ENCODE measurements at regions not wholly inside any gene's neighbourhood (a gene's known extent, or its start where the extent isn't known, plus 50 kb on each side); places are given as distances from the start of the nearest gene placed in this dataset.

DNA sequence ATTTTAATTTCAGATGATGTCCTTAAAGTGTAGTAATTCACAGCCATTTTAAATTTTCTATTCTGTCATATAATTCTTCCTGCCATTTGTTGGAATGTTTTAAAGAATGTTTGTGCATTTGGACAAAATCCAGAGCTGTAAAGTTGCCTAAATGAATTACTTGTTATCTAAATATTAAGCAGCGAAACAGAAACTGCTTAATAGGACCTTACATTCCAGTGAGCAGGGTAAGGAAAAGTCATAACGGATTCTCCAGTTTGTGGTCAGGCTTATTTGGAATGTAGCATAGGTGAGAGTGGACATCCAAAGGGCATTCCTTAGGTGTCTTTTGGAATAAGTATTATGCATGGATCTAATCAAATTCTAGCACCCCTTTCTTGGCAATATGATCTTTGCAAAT is 410.4 kb upstream of the PTPRD start:
- intact Hi-C loops (cut with micrococcal nuclease): no loop called here

DNA sequence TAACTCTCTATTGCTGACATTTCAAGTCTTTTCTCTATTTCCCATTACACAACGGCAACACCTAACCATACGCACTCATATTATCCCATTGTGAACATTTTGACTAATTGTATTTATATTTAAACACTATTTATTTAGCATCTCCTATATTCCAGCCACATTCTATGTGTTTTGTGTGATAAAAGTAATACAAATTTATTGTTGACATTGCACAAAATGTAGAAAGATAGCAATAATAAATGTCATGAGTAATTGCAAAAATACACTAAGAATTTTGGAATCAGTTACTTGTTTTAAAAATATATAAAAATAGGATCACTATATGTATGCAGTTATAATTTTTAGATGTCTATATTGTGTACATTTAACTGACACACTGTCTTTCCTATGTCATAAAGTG is 413.0 kb upstream of the PTPRD start:
- TF ChIP-seq, protein P1, sequence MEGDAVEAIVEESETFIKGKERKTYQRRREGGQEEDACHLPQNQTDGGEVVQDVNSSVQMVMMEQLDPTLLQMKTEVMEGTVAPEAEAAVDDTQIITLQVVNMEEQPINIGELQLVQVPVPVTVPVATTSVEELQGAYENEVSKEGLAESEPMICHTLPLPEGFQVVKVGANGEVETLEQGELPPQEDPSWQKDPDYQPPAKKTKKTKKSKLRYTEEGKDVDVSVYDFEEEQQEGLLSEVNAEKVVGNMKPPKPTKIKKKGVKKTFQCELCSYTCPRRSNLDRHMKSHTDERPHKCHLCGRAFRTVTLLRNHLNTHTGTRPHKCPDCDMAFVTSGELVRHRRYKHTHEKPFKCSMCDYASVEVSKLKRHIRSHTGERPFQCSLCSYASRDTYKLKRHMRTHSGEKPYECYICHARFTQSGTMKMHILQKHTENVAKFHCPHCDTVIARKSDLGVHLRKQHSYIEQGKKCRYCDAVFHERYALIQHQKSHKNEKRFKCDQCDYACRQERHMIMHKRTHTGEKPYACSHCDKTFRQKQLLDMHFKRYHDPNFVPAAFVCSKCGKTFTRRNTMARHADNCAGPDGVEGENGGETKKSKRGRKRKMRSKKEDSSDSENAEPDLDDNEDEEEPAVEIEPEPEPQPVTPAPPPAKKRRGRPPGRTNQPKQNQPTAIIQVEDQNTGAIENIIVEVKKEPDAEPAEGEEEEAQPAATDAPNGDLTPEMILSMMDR (IDR thresholded peaks at IDR 0.05): no peak
- Mint-ChIP-seq H3K27ac (no peak overlapping the region), H3K27me3 (ENCODE audit: low read depth in 2 of 2) (no peaks in the 10 kb centered on the region), H3K9me3 (peaks cover 15 to 19% of the 10 kb centered on the region in 2 donors), H3K4me3 (no peak overlapping the region), H3K4me1 (no peaks in the 10 kb centered on the region), H3K36me3 (peaks cover 7% of the 10 kb centered on the region)
- peaks cover 6% of the 10 kb centered on the region for H3K9me3 ChIP-seq (ENCODE audit: control insufficient read depth, insufficient read depth, low read length)
- no peaks in the 10 kb centered on the region for H3K4me1 ChIP-seq (ENCODE audit: control insufficient read depth, insufficient read depth, low read length)
- no peak for DNase-seq
- ATAC-seq: no peak
- H3K36me3 ChIP-seq (ENCODE audit: control insufficient read depth, insufficient read depth, low read length): no peaks in the 10 kb centered on the region
- no CpG with 5 or more reads among the region's 2 CpGs for WGBS (ENCODE audit: insufficient coverage)
- H3K4me3 ChIP-seq (ENCODE audit: low read length): no peak overlapping the region
- no peak overlapping the region for H3K27ac ChIP-seq (ENCODE audit: low read length)
- intact Hi-C loops (cut with micrococcal nuclease): no loop called here
- no peaks in the 10 kb centered on the region for H3K27me3 ChIP-seq (ENCODE audit: control insufficient read depth, insufficient read depth, low read length)

More for the DNA sequence above, 410.4 kb upstream of the PTPRD start:
- Mint-ChIP-seq H3K9me3 (peaks cover 13 to 24% of the 10 kb centered on the region in 2 donors), H3K4me3 (no peak overlapping the region), H3K27me3 (ENCODE audit: low read depth in 2 of 2) (no peaks in the 10 kb centered on the region), H3K27ac (no peak overlapping the region), H3K36me3 (peaks cover 17% of the 10 kb centered on the region), H3K4me1 (no peaks in the 10 kb centered on the region)
- Histone ChIP-seq H3K27ac (ENCODE audit: low read length) (no peak overlapping the region), H3K9me3 (ENCODE audit: control insufficient read depth, insufficient read depth, low read length) (peaks cover 6% of the 10 kb centered on the region), H3K4me1 (ENCODE audit: control insufficient read depth, insufficient read depth, low read length) (no peaks in the 10 kb centered on the region), H3K27me3 (ENCODE audit: control insufficient read depth, insufficient read depth, low read length) (no peaks in the 10 kb centered on the region), H3K4me3 (ENCODE audit: low read length) (no peak overlapping the region), H3K36me3 (ENCODE audit: control insufficient read depth, insufficient read depth, low read length) (no peaks in the 10 kb centered on the region)
- ATAC-seq (no peak), DNase-seq (no peak)
- TF ChIP-seq, protein P1 (IDR thresholded peaks at IDR 0.05): no peak
- WGBS (ENCODE audit: insufficient coverage): 95% methylated on average over 2 of the region's 2 CpGs

DNA sequence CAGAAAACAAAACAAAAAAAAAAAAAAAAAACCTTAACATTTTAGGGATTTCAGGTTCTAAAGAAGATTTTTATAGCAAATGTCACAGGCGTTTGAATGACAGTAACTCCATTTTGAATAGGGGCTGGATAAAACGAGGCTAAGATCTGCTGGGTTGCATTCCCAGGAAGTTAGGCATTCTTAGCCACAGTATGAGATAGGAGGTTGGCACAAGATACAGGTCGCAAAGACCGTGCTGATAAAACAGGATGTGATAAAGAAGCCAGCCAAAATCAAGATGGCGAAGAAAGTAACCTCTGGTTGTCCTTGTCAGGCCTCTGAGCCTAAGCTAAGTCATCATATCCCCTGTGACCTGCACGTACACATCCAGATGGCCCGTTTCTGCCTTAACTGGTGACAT is 425.6 kb upstream of the PTPRD start:
- WGBS (ENCODE audit: insufficient coverage): 71% methylated on average over 7 of the region's 7 CpGs

DNA sequence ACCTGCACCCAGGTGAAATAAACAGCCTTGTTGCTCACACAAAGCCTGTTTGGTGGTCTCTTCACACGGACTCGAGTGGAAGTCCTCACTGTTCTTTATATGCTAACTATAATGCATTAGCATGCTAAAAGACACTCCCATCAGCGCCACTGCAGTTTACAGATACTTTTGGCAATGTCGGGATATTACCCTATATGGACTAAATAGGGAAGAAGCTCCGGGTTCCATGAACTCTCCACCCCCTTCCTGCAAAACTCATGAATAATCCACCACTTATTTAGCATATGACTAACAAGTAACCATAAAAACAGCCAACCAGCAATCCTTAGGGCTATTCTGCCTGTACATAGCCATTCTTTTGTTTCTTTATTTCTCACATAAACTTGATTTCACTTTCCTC is 426.2 kb upstream of the PTPRD start:
- Mint-ChIP-seq H3K36me3 (peaks cover 14% of the 10 kb centered on the region), H3K27me3 (ENCODE audit: low read depth in 2 of 2) (no peaks in the 10 kb centered on the region), H3K27ac (no peak overlapping the region), H3K4me3 (no peak overlapping the region), H3K9me3 (peaks cover 5 to 29% of the 10 kb centered on the region in 2 donors), H3K4me1 (no peaks in the 10 kb centered on the region)
- intact Hi-C loops (cut with micrococcal nuclease): no loop called here
- Histone ChIP-seq H3K4me3 (ENCODE audit: low read length) (no peak overlapping the region), H3K36me3 (ENCODE audit: control insufficient read depth, insufficient read depth, low read length) (no peaks in the 10 kb centered on the region), H3K4me1 (ENCODE audit: control insufficient read depth, insufficient read depth, low read length) (no peaks in the 10 kb centered on the region), H3K27me3 (ENCODE audit: control insufficient read depth, insufficient read depth, low read length) (no peaks in the 10 kb centered on the region), H3K9me3 (ENCODE audit: control insufficient read depth, insufficient read depth, low read length) (no peaks in the 10 kb centered on the region), H3K27ac (ENCODE audit: low read length) (no peak overlapping the region)
- 87% methylated on average over 5 of the region's 5 CpGs for WGBS (ENCODE audit: insufficient coverage)
- TF ChIP-seq, protein P1 (IDR thresholded peaks at IDR 0.05): no peak
- DNase-seq (no peak), ATAC-seq (no peak)

More for the DNA sequence above, 425.6 kb upstream of the PTPRD start:
- TF ChIP-seq, protein P1 (IDR thresholded peaks at IDR 0.05): no peak
- H3K9me3 ChIP-seq (ENCODE audit: control insufficient read depth, insufficient read depth, low read length): no peaks in the 10 kb centered on the region
- intact Hi-C loops (cut with micrococcal nuclease): no loop called here
- DNase-seq (no peak), ATAC-seq (no peak)
- H3K36me3 Mint-ChIP-seq: peaks cover 14% of the 10 kb centered on the region
- H3K27me3 ChIP-seq (ENCODE audit: control insufficient read depth, insufficient read depth, low read length): no peaks in the 10 kb centered on the region
- H3K9me3 Mint-ChIP-seq: peaks cover 5 to 29% of the 10 kb centered on the region in 2 donors
- no peak overlapping the region for H3K4me3 ChIP-seq (ENCODE audit: low read length)
- H3K27me3 Mint-ChIP-seq (ENCODE audit: low read depth in 2 of 2): no peaks in the 10 kb centered on the region
- H3K4me3 Mint-ChIP-seq: no peak overlapping the region
- no peaks in the 10 kb centered on the region for H3K36me3 ChIP-seq (ENCODE audit: control insufficient read depth, insufficient read depth, low read length)
- no peaks in the 10 kb centered on the region for H3K4me1 Mint-ChIP-seq
- no peak overlapping the region for H3K27ac Mint-ChIP-seq
- no peak overlapping the region for H3K27ac ChIP-seq (ENCODE audit: low read length)
- no peaks in the 10 kb centered on the region for H3K4me1 ChIP-seq (ENCODE audit: control insufficient read depth, insufficient read depth, low read length)
